ENCODE measurements at regions not wholly inside any gene's neighbourhood (a gene's known extent, or its start where the extent isn't known, plus 50 kb on each side); places are given as distances from the start of the nearest gene placed in this dataset.

GRCh38 chr5:166200532-166200931 is 2090.9 kb upstream of the WWC1 start:
- Histone ChIP-seq H3K9me3 (ENCODE audit: control insufficient read depth in 1 of 2, low read length in 2 of 2) (no peaks in the 10 kb centered on the region), H3K27me3 (ENCODE audit: low read depth, low read length) (no peaks in the 10 kb centered on the region), H3K4me1 (ENCODE audit: control insufficient read depth in 1 of 2, insufficient read depth in 2 of 2, low read length in 2 of 2) (no peaks in the 10 kb centered on the region), H3K27ac (ENCODE audit: low read length) (no peak overlapping the region), H3K36me3 (ENCODE audit: control insufficient read depth in 1 of 2, insufficient read depth in 2 of 2, low read length in 2 of 2) (no peaks in the 10 kb centered on the region), H3K4me3 (ENCODE audit: low read depth in 1 of 2, low read length in 2 of 2) (no peak overlapping the region)

GRCh38 chr5:166211640-166212039 is 2079.8 kb upstream of the WWC1 start:
- no peak overlapping the region for H3K27ac ChIP-seq (ENCODE audit: low read length)

GRCh38 chr5:166236327-166236726 is 2055.1 kb upstream of the WWC1 start:
- Histone ChIP-seq H3K4me3 (ENCODE audit: low read depth in 1 of 2, low read length in 2 of 2) (no peak overlapping the region), H3K27me3 (ENCODE audit: low read depth, low read length) (no peaks in the 10 kb centered on the region), H3K27ac (ENCODE audit: low read length) (no peak overlapping the region), H3K4me1 (ENCODE audit: control insufficient read depth in 1 of 2, insufficient read depth in 2 of 2, low read length in 2 of 2) (no peaks in the 10 kb centered on the region), H3K9me3 (ENCODE audit: control insufficient read depth in 1 of 2, low read length in 2 of 2) (peaks cover 2 to 5% of the 10 kb centered on the region in 2 donors), H3K36me3 (ENCODE audit: control insufficient read depth in 1 of 2, insufficient read depth in 2 of 2, low read length in 2 of 2) (no peaks in the 10 kb centered on the region)

More at GRCh38 chr5:166211640-166212039, 2079.8 kb upstream of the WWC1 start:
- H3K9me3 ChIP-seq (ENCODE audit: control insufficient read depth in 1 of 2, low read length in 2 of 2), result no peaks in the 10 kb centered on the region
- H3K4me1 ChIP-seq (ENCODE audit: control insufficient read depth in 1 of 2, insufficient read depth in 2 of 2, low read length in 2 of 2), result no peaks in the 10 kb centered on the region
- no peak overlapping the region for H3K4me3 ChIP-seq (ENCODE audit: low read depth in 1 of 2, low read length in 2 of 2)
- H3K36me3 ChIP-seq (ENCODE audit: control insufficient read depth in 1 of 2, insufficient read depth in 2 of 2, low read length in 2 of 2), result no peaks in the 10 kb centered on the region
- no peaks in the 10 kb centered on the region for H3K27me3 ChIP-seq (ENCODE audit: low read depth, low read length)

GRCh38 chr5:166240705-166241104 is 2050.7 kb upstream of the WWC1 start:
- Histone ChIP-seq H3K4me3 (ENCODE audit: low read depth in 1 of 2, low read length in 2 of 2) (no peak overlapping the region), H3K27ac (ENCODE audit: low read length) (no peak overlapping the region), H3K4me1 (ENCODE audit: control insufficient read depth in 1 of 2, insufficient read depth in 2 of 2, low read length in 2 of 2) (no peaks in the 10 kb centered on the region), H3K36me3 (ENCODE audit: control insufficient read depth in 1 of 2, insufficient read depth in 2 of 2, low read length in 2 of 2) (no peaks in the 10 kb centered on the region), H3K27me3 (ENCODE audit: low read depth, low read length) (no peaks in the 10 kb centered on the region), H3K9me3 (ENCODE audit: control insufficient read depth in 1 of 2, low read length in 2 of 2) (no peaks in the 10 kb centered on the region)

- Histone ChIP-seq H3K27me3 (ENCODE audit: low read depth, low read length) (no peaks in the 10 kb centered on the region), H3K27ac (ENCODE audit: low read length) (no peak overlapping the region), H3K4me1 (ENCODE audit: control insufficient read depth in 1 of 2, insufficient read depth in 2 of 2, low read length in 2 of 2) (no peaks in the 10 kb centered on the region), H3K4me3 (ENCODE audit: low read depth in 1 of 2, low read length in 2 of 2) (no peak overlapping the region), H3K9me3 (ENCODE audit: control insufficient read depth in 1 of 2, low read length in 2 of 2) (no peaks in the 10 kb centered on the region), H3K36me3 (ENCODE audit: control insufficient read depth in 1 of 2, insufficient read depth in 2 of 2, low read length in 2 of 2) (no peaks in the 10 kb centered on the region)
Measured at GRCh38 chr5:166245556-166245955, 2045.9 kb upstream of the WWC1 start.

GRCh38 chr5:166251786-166252185 is 2039.7 kb upstream of the WWC1 start:
- H3K36me3 ChIP-seq (ENCODE audit: control insufficient read depth in 1 of 2, insufficient read depth in 2 of 2, low read length in 2 of 2), result no peaks in the 10 kb centered on the region
- no peaks in the 10 kb centered on the region for H3K9me3 ChIP-seq (ENCODE audit: control insufficient read depth in 1 of 2, low read length in 2 of 2)
- H3K4me3 ChIP-seq (ENCODE audit: low read depth in 1 of 2, low read length in 2 of 2), result no peak overlapping the region
- no peak overlapping the region for H3K27ac ChIP-seq (ENCODE audit: low read length)
- H3K4me1 ChIP-seq (ENCODE audit: control insufficient read depth in 1 of 2, insufficient read depth in 2 of 2, low read length in 2 of 2), result no peaks in the 10 kb centered on the region
- no peaks in the 10 kb centered on the region for H3K27me3 ChIP-seq (ENCODE audit: low read depth, low read length)

- Histone ChIP-seq H3K9me3 (ENCODE audit: control insufficient read depth in 1 of 2, low read length in 2 of 2) (no peaks in the 10 kb centered on the region), H3K4me1 (ENCODE audit: control insufficient read depth in 1 of 2, insufficient read depth in 2 of 2, low read length in 2 of 2) (no peaks in the 10 kb centered on the region), H3K4me3 (ENCODE audit: low read depth in 1 of 2, low read length in 2 of 2) (no peak overlapping the region), H3K27ac (ENCODE audit: low read length) (no peak overlapping the region), H3K36me3 (ENCODE audit: control insufficient read depth in 1 of 2, insufficient read depth in 2 of 2, low read length in 2 of 2) (no peaks in the 10 kb centered on the region), H3K27me3 (ENCODE audit: low read depth, low read length) (no peaks in the 10 kb centered on the region)
Measured at GRCh38 chr5:166257661-166258060, 2033.8 kb upstream of the WWC1 start.

GRCh38 chr5:166262395-166262794 is 2029.0 kb upstream of the WWC1 start:
- H3K36me3 ChIP-seq (ENCODE audit: control insufficient read depth in 1 of 2, insufficient read depth in 2 of 2, low read length in 2 of 2), result no peaks in the 10 kb centered on the region
- no peak overlapping the region for H3K4me3 ChIP-seq (ENCODE audit: low read depth in 1 of 2, low read length in 2 of 2)
- no peaks in the 10 kb centered on the region for H3K27me3 ChIP-seq (ENCODE audit: low read depth, low read length)
- no peaks in the 10 kb centered on the region for H3K9me3 ChIP-seq (ENCODE audit: control insufficient read depth in 1 of 2, low read length in 2 of 2)
- no peak overlapping the region for H3K27ac ChIP-seq (ENCODE audit: low read length)
- no peaks in the 10 kb centered on the region for H3K4me1 ChIP-seq (ENCODE audit: control insufficient read depth in 1 of 2, insufficient read depth in 2 of 2, low read length in 2 of 2)

- H3K4me3 ChIP-seq (ENCODE audit: low read depth in 1 of 2, low read length in 2 of 2), result no peak overlapping the region
- no peaks in the 10 kb centered on the region for H3K36me3 ChIP-seq (ENCODE audit: control insufficient read depth in 1 of 2, insufficient read depth in 2 of 2, low read length in 2 of 2)
- H3K9me3 ChIP-seq (ENCODE audit: control insufficient read depth in 1 of 2, low read length in 2 of 2), result no peaks in the 10 kb centered on the region
- H3K27me3 ChIP-seq (ENCODE audit: low read depth, low read length), result no peaks in the 10 kb centered on the region
- H3K27ac ChIP-seq (ENCODE audit: low read length), result no peak overlapping the region
- H3K4me1 ChIP-seq (ENCODE audit: control insufficient read depth in 1 of 2, insufficient read depth in 2 of 2, low read length in 2 of 2), result no peaks in the 10 kb centered on the region
Measured at GRCh38 chr5:166267907-166268306, 2023.5 kb upstream of the WWC1 start.

- H3K4me1 ChIP-seq (ENCODE audit: control insufficient read depth in 1 of 2, insufficient read depth in 2 of 2, low read length in 2 of 2), result no peaks in the 10 kb centered on the region
- H3K36me3 ChIP-seq (ENCODE audit: control insufficient read depth in 1 of 2, insufficient read depth in 2 of 2, low read length in 2 of 2), result no peaks in the 10 kb centered on the region
- no peak overlapping the region for H3K4me3 ChIP-seq (ENCODE audit: low read depth in 1 of 2, low read length in 2 of 2)
- H3K27me3 ChIP-seq (ENCODE audit: low read depth, low read length), result no peaks in the 10 kb centered on the region
- no peak overlapping the region for H3K27ac ChIP-seq (ENCODE audit: low read length)
- H3K9me3 ChIP-seq (ENCODE audit: control insufficient read depth in 1 of 2, low read length in 2 of 2), result no peaks in the 10 kb centered on the region
Measured at GRCh38 chr5:166270712-166271111, 2020.7 kb upstream of the WWC1 start.

- no peak overlapping the region for H3K27ac ChIP-seq (ENCODE audit: low read length)
Measured at GRCh38 chr5:166276006-166276405, 2015.4 kb upstream of the WWC1 start.

GRCh38 chr5:166279828-166280227 is 2011.6 kb upstream of the WWC1 start:
- Histone ChIP-seq H3K27me3 (ENCODE audit: low read depth, low read length) (no peaks in the 10 kb centered on the region), H3K27ac (ENCODE audit: low read length) (no peak overlapping the region), H3K36me3 (ENCODE audit: control insufficient read depth in 1 of 2, insufficient read depth in 2 of 2, low read length in 2 of 2) (no peaks in the 10 kb centered on the region), H3K4me1 (ENCODE audit: control insufficient read depth in 1 of 2, insufficient read depth in 2 of 2, low read length in 2 of 2) (no peaks in the 10 kb centered on the region), H3K9me3 (ENCODE audit: control insufficient read depth in 1 of 2, low read length in 2 of 2) (no peaks in the 10 kb centered on the region), H3K4me3 (ENCODE audit: low read depth in 1 of 2, low read length in 2 of 2) (no peak overlapping the region)

More at GRCh38 chr5:166276006-166276405, 2015.4 kb upstream of the WWC1 start:
- no peaks in the 10 kb centered on the region for H3K36me3 ChIP-seq (ENCODE audit: control insufficient read depth in 1 of 2, insufficient read depth in 2 of 2, low read length in 2 of 2)
- no peaks in the 10 kb centered on the region for H3K9me3 ChIP-seq (ENCODE audit: control insufficient read depth in 1 of 2, low read length in 2 of 2)
- H3K4me1 ChIP-seq (ENCODE audit: control insufficient read depth in 1 of 2, insufficient read depth in 2 of 2, low read length in 2 of 2), result no peaks in the 10 kb centered on the region
- H3K4me3 ChIP-seq (ENCODE audit: low read depth in 1 of 2, low read length in 2 of 2), result no peak overlapping the region
- H3K27me3 ChIP-seq (ENCODE audit: low read depth, low read length), result no peaks in the 10 kb centered on the region

All from muscle layer of duodenum (tissue), 2 donors.